Left ventricle myocardium inferior (tissue), 1 donor: ENCODE measurements at regions not wholly inside any gene's neighbourhood (a gene's known extent, or its start where the extent isn't known, plus 50 kb on each side); places are given as distances from the start of the nearest gene placed in this dataset.

Experiments
- DNase-seq: peaks from one replicate; pipeline ENCODE4 v3.0.0-alpha.2; 2020
- H3K27ac ChIP-seq: fragments of 200-600 bp; replicated peaks from 2 replicates; pipeline ENCODE4 v1.8.0; 2021
- H3K27me3 ChIP-seq: fragments of 200-600 bp; 2 replicates; pipeline ENCODE4 v1.8.0; 2021; ENCODE audit warnings: low read depth
- H3K36me3 ChIP-seq: fragments of 200-600 bp; 2 replicates; pipeline ENCODE4 v1.8.0; 2021
- H3K4me1 ChIP-seq: fragments of 200-600 bp; 2 replicates; pipeline ENCODE4 v1.8.0; 2021
- H3K4me3 ChIP-seq: fragments of 200-600 bp; 2 replicates; pipeline ENCODE4 v1.8.0; 2021; ENCODE audit warnings: mild to moderate bottlenecking, moderate library complexity
- H3K9me3 ChIP-seq: fragments of 200-600 bp; replicated peaks from 2 replicates; pipeline ENCODE4 v1.8.0; 2021
- intact Hi-C: fragments of 100-400 bp; cut with micrococcal nuclease; formaldehyde crosslinking; loops from one replicate; pipeline ENCODE4 v1.11.0; 2022
- TF ChIP-seq, protein P1 (sequence below): fragments of 200-600 bp; IDR thresholded peaks from 2 replicates; pipeline ENCODE4 v1.8.0; 2021; ENCODE audit warnings: antibody characterized with exemption, mild to moderate bottlenecking, borderline replicate concordance
- donor health status: DM: no; HTN: yes; CAD: no; lungs with severe emphysema.

DNA sequence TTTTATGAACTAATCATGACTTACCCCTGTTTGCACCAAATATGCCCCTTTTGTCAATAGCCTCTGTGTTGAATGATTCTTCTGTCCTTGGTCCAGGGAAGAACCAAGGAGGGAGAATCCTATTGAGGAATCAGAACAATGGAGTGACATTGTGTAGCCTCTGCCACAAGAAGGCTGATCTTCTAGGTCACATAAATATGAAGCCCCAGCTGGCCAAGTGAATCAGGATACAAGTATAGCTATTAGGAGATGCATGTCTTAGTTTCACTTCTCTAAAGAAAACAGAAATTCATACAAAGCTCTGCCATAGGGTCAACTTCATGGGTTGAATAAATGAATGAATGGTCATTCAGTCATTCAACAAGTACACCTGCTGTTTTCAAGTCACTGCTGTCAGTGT is 118.2 kb upstream of the BLID start:
- Histone ChIP-seq H3K27me3 (no peaks in the 10 kb centered on the region), H3K4me1 (peaks cover 24% of the 10 kb centered on the region), H3K4me3 (no peak overlapping the region), H3K27ac (no peak overlapping the region), H3K9me3 (no peaks in the 10 kb centered on the region), H3K36me3 (no peaks in the 10 kb centered on the region)
- TF ChIP-seq, protein P1, sequence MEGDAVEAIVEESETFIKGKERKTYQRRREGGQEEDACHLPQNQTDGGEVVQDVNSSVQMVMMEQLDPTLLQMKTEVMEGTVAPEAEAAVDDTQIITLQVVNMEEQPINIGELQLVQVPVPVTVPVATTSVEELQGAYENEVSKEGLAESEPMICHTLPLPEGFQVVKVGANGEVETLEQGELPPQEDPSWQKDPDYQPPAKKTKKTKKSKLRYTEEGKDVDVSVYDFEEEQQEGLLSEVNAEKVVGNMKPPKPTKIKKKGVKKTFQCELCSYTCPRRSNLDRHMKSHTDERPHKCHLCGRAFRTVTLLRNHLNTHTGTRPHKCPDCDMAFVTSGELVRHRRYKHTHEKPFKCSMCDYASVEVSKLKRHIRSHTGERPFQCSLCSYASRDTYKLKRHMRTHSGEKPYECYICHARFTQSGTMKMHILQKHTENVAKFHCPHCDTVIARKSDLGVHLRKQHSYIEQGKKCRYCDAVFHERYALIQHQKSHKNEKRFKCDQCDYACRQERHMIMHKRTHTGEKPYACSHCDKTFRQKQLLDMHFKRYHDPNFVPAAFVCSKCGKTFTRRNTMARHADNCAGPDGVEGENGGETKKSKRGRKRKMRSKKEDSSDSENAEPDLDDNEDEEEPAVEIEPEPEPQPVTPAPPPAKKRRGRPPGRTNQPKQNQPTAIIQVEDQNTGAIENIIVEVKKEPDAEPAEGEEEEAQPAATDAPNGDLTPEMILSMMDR, result no peak
- no peak for DNase-seq
- intact Hi-C loops, result no loop called here

GRCh38 chr11:122232985-122233384 is 117.0 kb upstream of the BLID start:
- Histone ChIP-seq H3K9me3 (no peaks in the 10 kb centered on the region), H3K4me3 (no peak overlapping the region), H3K36me3 (no peaks in the 10 kb centered on the region), H3K27me3 (no peaks in the 10 kb centered on the region), H3K4me1 (peaks cover 30% of the 10 kb centered on the region), H3K27ac (no peak overlapping the region)
- intact Hi-C loops, result no loop called here
- TF ChIP-seq, protein P1, result no peak
- DNase-seq, result no peak

DNA sequence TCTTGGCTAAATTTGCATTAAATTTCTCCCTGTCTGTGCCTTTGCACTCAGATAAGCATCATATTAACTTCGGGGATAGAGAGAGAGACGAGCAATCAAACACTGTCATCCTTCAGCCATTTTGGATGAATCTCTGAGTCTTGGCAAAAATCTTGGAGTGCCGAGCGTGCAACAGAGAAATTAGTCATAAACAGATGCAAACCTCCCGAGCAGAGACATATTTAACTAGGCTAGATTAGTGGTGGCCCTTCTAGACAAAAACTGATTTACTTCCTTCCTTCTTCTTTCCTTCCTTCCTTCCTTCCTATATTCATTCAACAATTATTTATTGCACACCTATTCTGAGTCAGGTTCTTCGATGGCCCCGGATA is 114.4 kb upstream of the BLID start:
- Histone ChIP-seq H3K4me3 (peak overlapping the region; percentile 43), H3K4me1 (peaks cover 25% of the 10 kb centered on the region), H3K9me3 (no peaks in the 10 kb centered on the region), H3K36me3 (no peaks in the 10 kb centered on the region), H3K27me3 (no peaks in the 10 kb centered on the region), H3K27ac (peak overlapping the region; percentile 63)
- intact Hi-C loops, result no loop called here
- no peak for DNase-seq
- TF ChIP-seq, protein P1, result no peak

DNA sequence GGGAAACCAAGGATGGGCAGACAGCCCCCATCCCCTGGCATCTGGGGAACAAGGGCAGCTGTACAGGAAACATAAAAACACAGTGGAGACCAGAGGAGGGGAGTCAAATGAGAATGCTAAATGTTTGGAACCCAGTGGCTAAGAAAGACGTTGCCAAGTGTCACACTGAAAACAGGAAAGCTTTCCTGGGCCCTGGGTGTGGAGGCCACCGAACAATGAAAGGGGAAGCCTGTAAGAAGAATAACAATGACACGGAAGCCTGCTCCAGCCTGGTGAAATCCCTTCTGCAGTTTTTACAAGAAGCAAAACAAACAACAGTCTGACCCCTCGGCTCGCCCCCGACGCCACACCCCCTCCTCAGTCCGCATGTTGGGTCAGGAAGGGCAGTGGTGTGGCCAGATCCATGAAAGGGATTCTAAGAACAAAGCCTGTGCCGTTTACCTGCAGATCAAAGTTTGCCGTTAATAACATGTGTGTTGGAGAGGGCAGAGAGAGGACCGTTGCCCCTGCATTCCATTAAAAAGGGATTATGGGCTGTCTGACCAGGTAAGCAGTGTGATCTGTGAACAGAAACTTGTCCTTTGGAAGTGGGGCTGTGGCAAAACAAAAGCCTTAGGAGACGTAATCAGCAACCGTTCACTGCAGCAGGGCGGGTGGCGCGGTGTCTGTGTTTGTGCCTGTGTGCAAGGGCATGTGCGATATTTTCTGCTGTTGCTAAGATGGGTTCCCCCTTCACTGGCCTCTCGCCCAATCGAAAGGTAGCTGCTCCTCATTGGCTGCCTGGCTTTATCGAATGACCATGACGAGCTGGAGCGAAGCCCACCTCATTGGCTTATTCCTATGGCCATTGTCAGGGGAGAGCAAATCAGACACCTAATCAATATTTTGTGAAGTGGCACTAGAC is 113.7 kb upstream of the BLID start:
- H3K4me3 ChIP-seq, result peak overlapping the region; percentile 43
- TF ChIP-seq, protein P1, result no peak
- no peaks in the 10 kb centered on the region for H3K27me3 ChIP-seq
- intact Hi-C loops, result no loop called here
- H3K9me3 ChIP-seq, result no peaks in the 10 kb centered on the region
- no peak for DNase-seq
- H3K36me3 ChIP-seq, result no peaks in the 10 kb centered on the region
- H3K27ac ChIP-seq, result peak overlapping the region; percentile 63
- H3K4me1 ChIP-seq, result peaks cover 21% of the 10 kb centered on the region

- no peak for DNase-seq
- no peaks in the 10 kb centered on the region for H3K36me3 ChIP-seq
Observed at GRCh38 chr11:122229078-122229477, 113.1 kb upstream of the BLID start.

More at GRCh38 chr11:122229078-122229477, 113.1 kb upstream of the BLID start:
- TF ChIP-seq, protein P1, result no peak
- intact Hi-C loops, result no loop called here
- Histone ChIP-seq H3K4me1 (peaks cover 21% of the 10 kb centered on the region), H3K4me3 (no peak overlapping the region), H3K9me3 (no peaks in the 10 kb centered on the region), H3K27ac (peak overlapping the region; percentile 63), H3K27me3 (no peaks in the 10 kb centered on the region)
